Hepatocyte (in vitro differentiated cells): ENCODE measurements at regions not wholly inside any gene's neighbourhood (a gene's known extent, or its start where the extent isn't known, plus 50 kb on each side); places are given as distances from the start of the nearest gene placed in this dataset.

Experiments used
- DNase-seq: peaks from one replicate; pipeline ENCODE4 v3.0.0-alpha.2; 2016; ENCODE audit warnings: low spot score
- H2AFZ ChIP-seq: fragments of 200-600 bp; sonication (generic); 2 replicates; pipeline ENCODE4 v1.6.0; 2016; ENCODE audit warnings: antibody characterized with exemption, mild to moderate bottlenecking
- H3K27ac ChIP-seq: fragments of 200-600 bp; sonication (generic); 2 replicates; pipeline ENCODE4 v1.5.1; 2016; ENCODE audit warnings: mild to moderate bottlenecking
- H3K27me3 ChIP-seq: fragments of 200-600 bp; sonication (generic); 2 replicates; pipeline ENCODE4 v1.6.1; 2016
- H3K36me3 ChIP-seq: fragments of 200-600 bp; sonication (generic); replicated peaks from 2 replicates; pipeline ENCODE4 v1.5.1; 2016; ENCODE audit warnings: low read depth; ENCODE audit not compliant: insufficient read depth
- H3K4me1 ChIP-seq: fragments of 200-600 bp; sonication (generic); 2 replicates; pipeline ENCODE4 v1.5.1; 2016; ENCODE audit warnings: mild to moderate bottlenecking, moderate library complexity; ENCODE audit not compliant: insufficient read depth
- H3K4me2 ChIP-seq: fragments of 200-600 bp; sonication (generic); 2 replicates; pipeline ENCODE4 v1.6.0; 2016
- H3K4me3 ChIP-seq: fragments of 200-600 bp; sonication (generic); 2 replicates; pipeline ENCODE4 v1.5.1; 2016; ENCODE audit warnings: mild to moderate bottlenecking
- H3K79me2 ChIP-seq: fragments of 200-600 bp; sonication (generic); 2 replicates; pipeline ENCODE4 v1.6.0; 2017; ENCODE audit warnings: mild to moderate bottlenecking
- H3K9me2 ChIP-seq: fragments of 200-600 bp; sonication (generic); replicated peaks from 2 replicates; pipeline ENCODE4 v1.6.0; 2017; ENCODE audit warnings: mild to moderate bottlenecking; ENCODE audit not compliant: insufficient read depth
- H3K9me3 ChIP-seq: fragments of 200-600 bp; sonication (generic); 2 replicates; pipeline ENCODE4 v1.5.1; 2016; ENCODE audit warnings: low read depth, mild to moderate bottlenecking
- H4K20me1 ChIP-seq: fragments of 200-600 bp; sonication (generic); 2 replicates; pipeline ENCODE4 v1.6.0; 2016; ENCODE audit warnings: mild to moderate bottlenecking; ENCODE audit not compliant: insufficient read depth, poor library complexity, severe bottlenecking
- CTCF ChIP-seq: fragments of 200-600 bp; sonication (generic); IDR thresholded peaks from 2 replicates; pipeline ENCODE4 v1.5.1; 2016; ENCODE audit warnings: antibody characterized with exemption, mild to moderate bottlenecking; ENCODE audit not compliant: poor library complexity
- EZH2 ChIP-seq: fragments of 200-600 bp; sonication (generic); IDR thresholded peaks from 2 replicates; pipeline ENCODE4 v1.6.1; 2016; ENCODE audit warnings: antibody characterized with exemption, mild to moderate bottlenecking, borderline replicate concordance
- EZH2phosphoT487 ChIP-seq: fragments of 200-600 bp; sonication (generic); IDR thresholded peaks from one replicate; pipeline ENCODE4 v1.6.1; 2018; ENCODE audit warnings: antibody characterized with exemption, mild to moderate bottlenecking, low read depth, moderate library complexity; ENCODE audit not compliant: unreplicated experiment, severe bottlenecking
- WGBS: methylation state at CpG from one replicate; pipeline ENCODE4 v1.1.6; 2016; ENCODE audit warnings: low lambda C conversion rate; ENCODE audit errors: missing lambda C conversion rate; 5-methylcytosine and 5-hydroxymethylcytosine counted together

GRCh38 chr3:68129065-68129464 is 474.7 kb upstream of the SUCLG2 start:
- no peak overlapping the region for H3K27ac ChIP-seq
- H3K27me3 ChIP-seq: no peaks in the 10 kb centered on the region
- H3K9me2 ChIP-seq: no peaks in the 10 kb centered on the region
- no peaks in the 10 kb centered on the region for H3K9me3 ChIP-seq
- H3K79me2 ChIP-seq: no peaks in the 10 kb centered on the region
- H3K4me2 ChIP-seq: no peak overlapping the region
- H3K36me3 ChIP-seq: no peaks in the 10 kb centered on the region
- TF ChIP-seq EZH2 (no peak), EZH2phosphoT487 (no peak), CTCF (no peak)
- WGBS: 79% methylated on average over 3 of the region's 3 CpGs
- H3K4me1 ChIP-seq: no peaks in the 10 kb centered on the region
- no peaks in the 10 kb centered on the region for H4K20me1 ChIP-seq
- no peak overlapping the region for H3K4me3 ChIP-seq
- DNase-seq: no peak
- H2AFZ ChIP-seq: no peak overlapping the region

- Histone ChIP-seq H3K4me2 (no peak overlapping the region), H3K4me3 (no peak overlapping the region), H3K36me3 (no peaks in the 10 kb centered on the region), H3K27me3 (no peaks in the 10 kb centered on the region), H3K4me1 (no peaks in the 10 kb centered on the region), H3K9me2 (no peaks in the 10 kb centered on the region), H3K27ac (no peak overlapping the region), H3K9me3 (no peaks in the 10 kb centered on the region), H3K79me2 (no peaks in the 10 kb centered on the region), H4K20me1 (no peaks in the 10 kb centered on the region), H2AFZ (no peak overlapping the region)
- no peak for DNase-seq
- no peak for TF ChIP-seq CTCF
- TF ChIP-seq EZH2: no peak
- TF ChIP-seq EZH2phosphoT487: no peak
- 92% methylated on average over 4 of the region's 4 CpGs for WGBS
Observed at GRCh38 chr3:68123231-68123630, 468.8 kb upstream of the SUCLG2 start.

- Histone ChIP-seq H3K4me2 (no peak overlapping the region), H3K9me2 (no peaks in the 10 kb centered on the region), H3K27ac (no peak overlapping the region), H3K9me3 (no peaks in the 10 kb centered on the region), H3K4me1 (no peaks in the 10 kb centered on the region), H3K79me2 (no peaks in the 10 kb centered on the region), H3K4me3 (no peak overlapping the region), H4K20me1 (no peaks in the 10 kb centered on the region), H3K36me3 (no peaks in the 10 kb centered on the region), H3K27me3 (no peaks in the 10 kb centered on the region), H2AFZ (no peak overlapping the region)
- DNase-seq: no peak
- TF ChIP-seq CTCF: no peak
- TF ChIP-seq EZH2: no peak
- no peak for TF ChIP-seq EZH2phosphoT487
- WGBS: 50% methylated on average over 1 of the region's 1 CpG
Observed at GRCh38 chr3:68121287-68121686, 466.9 kb upstream of the SUCLG2 start.

GRCh38 chr3:68116580-68116979 is 462.2 kb upstream of the SUCLG2 start:
- no peak for TF ChIP-seq EZH2
- no peak for TF ChIP-seq CTCF
- no peak for TF ChIP-seq EZH2phosphoT487
- Histone ChIP-seq H4K20me1 (no peaks in the 10 kb centered on the region), H3K4me1 (no peaks in the 10 kb centered on the region), H3K4me3 (no peak overlapping the region), H3K9me2 (no peaks in the 10 kb centered on the region), H3K9me3 (no peaks in the 10 kb centered on the region), H3K36me3 (no peaks in the 10 kb centered on the region), H3K27me3 (no peaks in the 10 kb centered on the region), H3K79me2 (no peaks in the 10 kb centered on the region), H3K4me2 (no peak overlapping the region), H3K27ac (no peak overlapping the region), H2AFZ (no peak overlapping the region)
- no peak for DNase-seq
- WGBS: 96% methylated on average over 1 of the region's 1 CpG
